Liver (tissue), 8 donors: ENCODE measurements at regions not wholly inside any gene's neighbourhood (a gene's known extent, or its start where the extent isn't known, plus 50 kb on each side); places are given as distances from the start of the nearest gene placed in this dataset.

Experiments used
- DNase-seq: peaks from one replicate; pipeline ENCODE4 v3.0.0-alpha.2; 2017; ENCODE audit warnings: low spot score
- H3K27ac ChIP-seq, 2 donors: one replicate each; pipeline ENCODE4 v1.7.0; 2013; ENCODE audit warnings: inconsistent platforms in 2 of 2, low read length in 2 of 2, control low read depth in 1 of 2, low read depth in 1 of 2, mild to moderate bottlenecking in 1 of 2
- H3K27me3 ChIP-seq, 4 donors: one replicate each; pipeline versions ENCODE4 v1.6.1 to v1.7.0; 2013; ENCODE audit warnings: low read length in 3 of 4, inconsistent platforms in 1 of 4, mild to moderate bottlenecking in 1 of 4, moderate library complexity in 1 of 4; ENCODE audit not compliant: control insufficient read depth in 4 of 4, insufficient read depth in 4 of 4
- H3K36me3 ChIP-seq, 4 donors: one replicate each; pipeline versions ENCODE4 v1.6.1 to v1.7.0; 2013; ENCODE audit warnings: low read length in 3 of 4, mild to moderate bottlenecking in 3 of 4, low read depth in 1 of 4, moderate library complexity in 1 of 4; ENCODE audit not compliant: control insufficient read depth in 4 of 4, insufficient read depth in 3 of 4
- H3K4me1 ChIP-seq, 4 donors: one replicate each; pipeline versions ENCODE4 v1.6.1 to v1.7.0; 2013; ENCODE audit warnings: low read length in 3 of 4, mild to moderate bottlenecking in 3 of 4, moderate library complexity in 1 of 4; ENCODE audit not compliant: control insufficient read depth in 4 of 4, insufficient read depth in 4 of 4
- H3K4me3 ChIP-seq, 3 donors: one replicate each; pipeline versions ENCODE4 v1.6.1 to v1.7.0; 2013; ENCODE audit warnings: low read length in 3 of 3, control low read depth in 1 of 3, low read depth in 1 of 3, mild to moderate bottlenecking in 1 of 3
- H3K9ac ChIP-seq, 2 donors: one replicate each; pipeline ENCODE4 v1.7.0; 2013; ENCODE audit warnings: low read length in 2 of 2, mild to moderate bottlenecking in 2 of 2, moderate library complexity in 2 of 2, control low read depth in 1 of 2, low read depth in 1 of 2
- H3K9me3 ChIP-seq, 4 donors: one replicate each; pipeline versions ENCODE4 v1.6.1 to v1.7.0; 2013; ENCODE audit warnings: low read length in 3 of 4; ENCODE audit not compliant: control insufficient read depth in 4 of 4
- ATF3 ChIP-seq: IDR thresholded peaks from 2 replicates; pipeline ENCODE4 v1.6.1; 2016; ENCODE audit warnings: antibody characterized with exemption
- CTCF ChIP-seq: fragments of 150-350 bp; IDR thresholded peaks from 2 replicates; pipeline ENCODE4 v1.5.1; 2017; ENCODE audit warnings: improper control_type of control experiment, low read depth, low read length; ENCODE audit not compliant: missing input control
- FOXA1 ChIP-seq: IDR thresholded peaks from 2 replicates; pipeline ENCODE4 v1.6.1; 2016; ENCODE audit warnings: antibody characterized with exemption
- FOXA2 ChIP-seq: IDR thresholded peaks from 2 replicates; pipeline ENCODE4 v1.6.1; 2016; ENCODE audit warnings: antibody characterized with exemption
- HNF4A ChIP-seq, 2 donors: conservative IDR thresholded peaks; 2 replicates each; pipeline ENCODE4 v1.6.1; 2016; ENCODE audit warnings: antibody characterized with exemption in 2 of 2, mild to moderate bottlenecking in 2 of 2
- JUND ChIP-seq, 2 donors: IDR thresholded peaks; 2 replicates each; pipeline ENCODE4 v1.6.1; 2016; ENCODE audit warnings: antibody characterized with exemption in 2 of 2
- MAX ChIP-seq: IDR thresholded peaks from 2 replicates; pipeline ENCODE4 v1.6.1; 2016; ENCODE audit warnings: antibody characterized with exemption
- RAD21 ChIP-seq, 2 donors: IDR thresholded peaks; 2 replicates each; pipeline ENCODE4 v1.6.1; 2016; ENCODE audit warnings: antibody characterized with exemption in 2 of 2, mild to moderate bottlenecking in 2 of 2
- REST ChIP-seq: IDR thresholded peaks from 2 replicates; pipeline ENCODE4 v1.6.1; 2016; ENCODE audit warnings: antibody characterized with exemption, mild to moderate bottlenecking
- RXRA ChIP-seq, 2 donors: IDR thresholded peaks; 2 replicates each; pipeline ENCODE4 v1.6.1; 2017 to 2018; ENCODE audit warnings: antibody characterized with exemption in 2 of 2, mild to moderate bottlenecking in 1 of 2
- SP1 ChIP-seq: IDR thresholded peaks from 2 replicates; pipeline ENCODE4 v1.6.1; 2018; ENCODE audit warnings: antibody characterized with exemption, mild to moderate bottlenecking
- YY1 ChIP-seq: IDR thresholded peaks from 2 replicates; pipeline ENCODE4 v1.6.1; 2016; ENCODE audit warnings: antibody characterized with exemption, mild to moderate bottlenecking
- ZBTB33 ChIP-seq: IDR thresholded peaks from 2 replicates; pipeline ENCODE4 v1.6.1; 2016; ENCODE audit warnings: antibody characterized with exemption
- WGBS: extraction: QIAGEN DNeasy Blood & Tissue Kit; methylation state at CpG from one replicate; pipeline ENCODE4 v1.1.7; 2013; 5-methylcytosine and 5-hydroxymethylcytosine counted together
- donor health status: healthy.
- donor health status: healthy.
- donor health status: healthy.
- donor health status: healthy.
- donor health status: healthy.

- H3K27me3 ChIP-seq = peaks cover 0 to 2% (median 0%) of the 10 kb centered on the region in 4 donors
- H3K4me3 ChIP-seq = no peak overlapping the region
- no peaks in the 10 kb centered on the region for H3K9me3 ChIP-seq
- TF ChIP-seq CTCF (no peak), FOXA2 (no peak), SP1 (no peak), ZBTB33 (no peak), JUND (IDR thresholded peaks at IDR 0.05) (no peak), ATF3 (no peak), YY1 (no peak), REST (no peak), RXRA (IDR thresholded peaks at IDR 0.05) (no peak)
- no peak for DNase-seq
- peaks cover 0 to 13% (median 0%) of the 10 kb centered on the region in 4 donors for H3K4me1 ChIP-seq
- H3K27ac ChIP-seq = no peak overlapping the region
- WGBS = 47% methylated on average over 11 of the region's 11 CpGs
- no peaks in the 10 kb centered on the region for H3K36me3 ChIP-seq
- H3K9ac ChIP-seq = no peak overlapping the region
Measured at GRCh38 chr14:100670017-100670752, 56.5 kb upstream of the DLK1 start.

- no peak overlapping the region for H3K4me3 ChIP-seq
- no peaks in the 10 kb centered on the region for H3K9me3 ChIP-seq
- peaks cover 0 to 11% (median 0%) of the 10 kb centered on the region in 4 donors for H3K4me1 ChIP-seq
- no peak for DNase-seq
- H3K9ac ChIP-seq = no peak overlapping the region
- 61% methylated on average over 7 of the region's 7 CpGs for WGBS
- H3K27me3 ChIP-seq = peaks cover 0 to 2% (median 0%) of the 10 kb centered on the region in 4 donors
- H3K27ac ChIP-seq = no peak overlapping the region
- TF ChIP-seq MAX (no peak), FOXA2 (no peak), CTCF (no peak), REST (no peak), HNF4A (conservative IDR thresholded peaks at IDR 0.05) (no peak), SP1 (no peak), ZBTB33 (no peak), RAD21 (IDR thresholded peaks at IDR 0.05) (no peak), JUND (IDR thresholded peaks at IDR 0.05) (no peak), FOXA1 (no peak)
- no peaks in the 10 kb centered on the region for H3K36me3 ChIP-seq
Measured at GRCh38 chr14:100670753-100671049, 56.0 kb upstream of the DLK1 start.
